HG03175 (cell line): ENCODE measurements at regions not wholly inside any gene's neighbourhood (a gene's known extent, or its start where the extent isn't known, plus 50 kb on each side); places are given as distances from the start of the nearest gene placed in this dataset.
"Not testable (repeated sequence)": the region's sequence is repeated elsewhere in the genome, so short reads cannot be mapped to it uniquely, and the experiment has no call there.

Experiments
- ATAC-seq: cut with Tn5 transposase; IDR thresholded peaks from one replicate; pipeline ENCODE4 v1.9.1; 2021; ENCODE audit warnings: mild to moderate bottlenecking, moderate library complexity; ENCODE audit not compliant: unreplicated experiment

DNA sequence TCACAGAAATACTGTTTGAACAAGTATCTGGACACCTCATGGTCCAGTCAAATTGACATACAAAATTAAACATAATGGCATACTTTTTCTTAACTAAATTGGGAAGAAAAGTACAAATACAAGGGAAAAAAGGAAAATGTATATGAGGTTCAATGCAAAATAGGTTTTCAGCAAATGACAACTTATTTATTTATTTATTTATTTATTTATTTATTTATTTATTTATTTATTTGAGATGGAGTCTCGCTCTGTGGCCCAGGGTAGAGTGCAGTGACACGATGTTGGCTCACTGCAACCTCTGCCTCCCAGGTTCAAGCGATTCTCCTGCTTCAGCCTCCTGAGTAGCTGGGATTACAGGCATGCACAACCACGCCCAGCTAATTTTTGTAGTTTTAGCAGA is 424.9 kb upstream of the AKR1E2 start:
- not testable (repeated sequence) for ATAC-seq

DNA sequence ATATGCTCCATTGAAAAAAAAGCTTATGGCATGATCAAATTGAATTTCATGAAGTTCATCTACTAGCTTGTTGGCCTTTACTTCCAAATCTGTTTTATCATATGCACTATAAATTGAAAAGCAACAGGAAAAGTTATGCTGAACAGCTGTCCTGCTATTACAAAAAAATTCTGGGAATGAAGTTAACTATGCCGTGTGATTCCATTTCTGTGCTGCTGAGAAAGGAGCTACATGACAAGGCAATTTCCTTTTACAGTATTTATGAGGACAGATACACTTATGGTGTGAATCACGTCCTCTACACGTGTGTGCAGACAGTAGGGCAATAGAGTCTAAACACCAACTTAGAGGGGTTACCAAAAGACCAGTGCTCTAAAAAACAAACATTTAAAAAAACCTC is 426.5 kb upstream of the AKR1E2 start:
- ATAC-seq: no peak

DNA sequence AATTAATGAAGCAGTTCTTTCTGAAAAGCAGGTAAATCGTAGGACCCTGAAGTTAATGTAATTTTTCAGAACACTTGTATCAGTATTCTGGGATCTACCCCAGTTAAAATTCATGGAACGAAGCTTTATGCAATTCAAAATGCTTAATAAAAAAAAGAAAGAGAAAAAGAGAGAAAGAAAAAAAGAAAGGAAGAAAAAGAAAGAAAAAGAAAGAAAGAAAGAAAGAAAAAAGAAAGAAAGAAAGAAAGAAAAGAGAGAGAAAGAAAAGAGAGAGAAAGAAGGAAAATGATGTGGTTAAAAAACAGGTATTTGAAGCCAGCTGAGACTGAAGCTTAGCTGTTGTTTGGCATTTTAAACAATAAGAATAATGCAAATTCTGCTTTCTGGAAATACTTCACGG is 427.4 kb upstream of the AKR1E2 start:
- no peak for ATAC-seq

DNA sequence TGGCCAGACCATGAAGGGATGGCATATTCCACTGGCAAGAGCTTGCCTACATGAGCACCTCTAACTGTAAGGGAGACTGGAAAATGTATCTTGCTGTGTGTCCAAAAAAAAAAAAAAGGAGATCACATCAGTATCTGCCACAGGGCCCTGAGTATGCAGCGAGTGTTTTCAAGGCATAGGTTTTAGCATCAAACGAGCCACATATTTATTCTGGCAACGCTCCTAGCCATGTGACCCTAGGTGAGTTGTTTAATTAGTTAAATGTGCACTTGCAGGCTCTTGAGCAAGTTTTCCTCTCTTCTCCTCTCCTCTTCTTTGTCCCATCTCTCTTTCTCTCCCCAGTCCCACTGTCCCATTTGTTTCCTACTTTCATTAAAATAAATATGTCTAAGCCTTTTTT is 428.7 kb upstream of the AKR1E2 start:
- no peak for ATAC-seq

DNA sequence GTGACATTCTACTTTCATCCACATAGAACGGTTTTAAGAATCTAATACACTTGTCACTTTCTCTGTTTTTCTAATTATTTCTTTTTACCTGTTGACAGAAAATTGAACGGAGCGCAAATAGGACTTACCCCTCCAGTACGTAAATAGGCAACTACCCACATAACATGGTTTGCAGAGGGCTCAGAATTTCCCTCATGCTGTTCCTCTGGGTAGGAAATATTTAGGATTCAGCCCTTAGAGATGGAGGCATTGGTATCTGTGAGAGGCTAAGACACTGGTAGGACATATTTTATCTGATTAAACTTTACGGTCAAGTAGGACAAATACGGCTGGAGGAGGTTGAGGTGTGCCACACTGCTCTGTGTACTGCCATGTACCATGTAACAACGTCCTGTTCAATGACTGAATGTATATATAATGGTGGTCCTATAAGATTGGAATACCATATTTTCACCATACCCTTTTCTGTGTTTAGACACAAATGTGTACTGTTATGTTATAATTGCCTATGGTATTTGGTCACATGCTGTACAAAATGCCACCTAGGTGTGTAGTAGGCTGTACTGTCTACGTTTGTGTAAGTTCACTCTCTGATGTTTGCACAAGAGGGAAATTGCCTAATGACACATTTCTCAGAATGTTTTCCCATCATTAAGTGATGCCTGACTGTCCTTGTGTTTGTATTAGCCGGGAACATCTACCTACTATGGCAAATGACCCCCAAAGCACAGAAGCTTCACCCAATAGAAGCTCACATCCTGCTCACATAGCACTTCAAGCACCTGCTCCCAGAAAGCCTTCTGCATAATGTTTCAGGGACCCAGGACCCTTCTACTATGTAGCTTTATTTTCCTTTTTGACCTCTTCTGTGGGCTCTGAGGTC is 429.4 kb upstream of the AKR1E2 start:
- ATAC-seq: no peak

DNA sequence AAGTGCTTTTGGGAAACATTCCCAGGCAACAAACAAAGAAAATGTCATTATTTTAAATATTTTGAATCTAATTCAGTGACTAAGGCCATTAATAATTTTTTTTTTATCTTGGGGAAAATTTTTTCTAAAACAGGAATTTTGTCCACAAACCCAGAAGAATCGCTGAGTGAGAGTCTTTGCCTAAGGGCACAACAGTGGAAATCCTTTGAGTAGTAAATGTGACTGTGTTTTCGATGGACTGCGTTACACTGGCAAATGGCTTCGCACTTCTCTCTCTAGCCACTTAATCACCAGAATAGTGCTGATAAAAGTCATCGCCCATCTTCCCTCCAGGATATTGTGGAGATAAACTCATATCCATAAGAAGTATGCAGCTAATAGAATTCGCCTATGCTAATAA is 430.3 kb upstream of the AKR1E2 start:
- no peak for ATAC-seq

DNA sequence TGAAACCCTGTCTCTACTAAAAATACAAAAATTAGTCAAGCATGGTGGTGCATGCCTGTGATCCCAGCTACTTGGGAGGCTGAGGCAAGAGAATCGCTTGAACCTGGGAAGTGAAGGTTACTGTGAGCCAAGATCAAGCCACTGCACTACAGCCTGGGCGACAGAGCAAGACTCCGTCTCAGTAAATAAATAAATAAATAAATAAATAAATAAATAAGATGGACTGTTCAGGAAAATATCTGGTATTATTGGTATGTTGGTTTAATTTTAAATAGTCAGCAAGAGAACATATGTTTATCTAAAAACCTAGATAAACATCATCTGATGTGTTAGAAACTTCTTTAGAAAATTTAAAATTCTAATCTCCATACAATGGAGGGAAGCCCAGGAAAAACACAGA is 431.6 kb upstream of the AKR1E2 start:
- ATAC-seq: not testable (repeated sequence)

DNA sequence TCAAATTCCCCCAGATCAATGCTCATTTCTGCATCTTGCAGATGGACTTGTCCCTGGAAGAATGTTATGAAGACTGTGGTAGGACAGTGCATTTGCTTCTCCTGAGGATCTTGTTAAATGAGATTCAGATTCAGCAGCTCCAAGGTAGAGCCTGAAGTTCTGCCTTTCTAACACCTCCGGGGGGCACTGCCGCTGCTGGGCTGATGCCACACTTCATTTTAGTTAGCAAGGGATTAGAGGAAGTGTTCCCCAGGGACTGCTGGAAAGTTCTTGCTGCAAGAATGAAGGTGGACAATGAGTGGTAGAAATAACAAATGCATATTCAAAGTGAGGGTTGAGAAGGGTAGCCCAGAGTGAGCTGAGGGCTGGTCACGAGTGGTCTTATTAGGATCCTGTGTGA is 434.3 kb upstream of the AKR1E2 start:
- no peak for ATAC-seq

DNA sequence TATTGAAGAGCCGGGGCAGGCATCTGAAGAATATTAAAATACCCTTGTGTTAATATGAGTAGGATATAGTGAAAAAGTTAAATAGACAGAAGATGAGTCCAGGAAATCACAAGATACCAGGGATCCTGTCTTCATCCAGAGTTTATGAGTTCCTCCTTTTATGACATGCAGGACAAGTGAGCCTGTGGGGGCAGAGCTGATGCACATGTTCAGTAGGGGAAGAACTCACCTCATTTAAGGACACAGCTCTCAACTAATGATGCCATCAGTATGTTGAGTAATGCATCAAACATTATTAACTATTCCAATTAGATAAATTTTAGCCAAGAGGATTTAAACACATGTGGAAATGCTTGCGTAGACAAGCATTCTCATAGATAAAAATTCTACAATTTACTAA is 435.8 kb upstream of the AKR1E2 start:
- no peak for ATAC-seq

DNA sequence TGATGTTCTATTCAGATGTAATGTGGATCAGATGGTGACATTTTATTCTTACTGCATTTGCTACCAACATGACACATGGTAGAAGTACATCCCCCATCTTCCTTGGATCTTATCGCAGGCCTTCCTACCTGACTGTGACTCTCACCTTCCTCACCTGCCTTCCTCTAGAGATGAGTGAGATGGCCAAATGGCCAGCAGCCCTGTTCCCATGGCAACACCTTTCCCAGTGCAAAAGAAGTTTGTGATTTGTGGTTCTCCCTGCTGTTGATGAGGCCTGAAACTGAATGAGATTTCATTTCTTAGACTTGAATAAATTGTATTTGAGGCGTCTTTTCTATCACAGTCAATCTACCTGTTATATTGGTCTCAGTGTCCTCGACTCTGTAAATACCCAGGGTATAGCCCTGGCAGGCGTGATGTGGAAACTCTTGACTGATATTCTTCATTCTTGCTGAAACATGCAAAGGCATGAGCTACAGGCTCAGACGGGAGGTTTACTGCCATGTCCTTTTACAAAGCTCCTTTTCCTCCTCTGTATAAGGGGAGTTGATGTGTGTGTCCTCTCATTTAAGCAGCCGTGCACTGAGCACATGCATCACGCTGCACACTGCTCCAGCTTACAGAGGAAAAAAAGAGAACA is 440.7 kb upstream of the AKR1E2 start:
- ATAC-seq: no peak

DNA sequence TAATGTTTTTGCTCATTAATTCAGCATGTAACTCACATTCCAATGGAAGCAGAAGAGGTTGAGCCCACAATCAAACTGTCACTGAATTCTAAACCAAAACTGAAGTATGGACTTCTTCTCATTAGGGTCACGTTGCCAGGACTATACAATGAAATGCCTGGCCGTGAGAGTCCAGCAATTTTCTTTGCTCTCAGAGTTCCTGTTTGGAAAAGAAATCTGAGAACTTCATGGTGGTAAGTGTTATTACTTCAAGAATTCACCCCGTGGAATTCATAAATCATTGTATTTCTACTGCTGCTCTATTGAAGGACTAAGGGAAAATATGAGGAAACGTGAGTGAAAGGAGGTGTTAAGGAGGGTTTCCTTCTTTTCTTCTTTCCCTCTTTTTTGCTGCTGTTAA is 441.8 kb upstream of the AKR1E2 start:
- no peak for ATAC-seq

DNA sequence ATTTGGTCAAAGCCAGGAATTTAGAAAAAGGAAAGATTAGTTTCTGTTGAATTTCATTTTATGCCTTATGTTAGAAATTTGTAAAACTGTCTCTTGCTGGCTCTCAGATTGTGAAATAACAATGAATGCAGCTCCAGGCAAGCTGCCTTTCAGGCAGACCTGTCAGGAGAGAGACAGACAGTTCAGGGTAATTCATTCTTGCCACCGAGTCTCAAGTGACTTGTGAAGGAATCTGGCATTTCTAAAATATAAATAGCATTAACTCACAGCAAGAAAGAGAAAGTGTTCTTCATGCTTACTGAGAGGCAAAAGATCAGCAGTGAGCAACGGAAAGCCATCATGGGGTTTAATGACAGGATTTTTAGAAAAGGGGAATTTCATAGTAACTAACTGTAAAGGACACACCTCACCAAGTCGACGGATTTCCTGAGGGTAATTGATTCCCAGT is 442.3 kb upstream of the AKR1E2 start:
- no peak for ATAC-seq

DNA sequence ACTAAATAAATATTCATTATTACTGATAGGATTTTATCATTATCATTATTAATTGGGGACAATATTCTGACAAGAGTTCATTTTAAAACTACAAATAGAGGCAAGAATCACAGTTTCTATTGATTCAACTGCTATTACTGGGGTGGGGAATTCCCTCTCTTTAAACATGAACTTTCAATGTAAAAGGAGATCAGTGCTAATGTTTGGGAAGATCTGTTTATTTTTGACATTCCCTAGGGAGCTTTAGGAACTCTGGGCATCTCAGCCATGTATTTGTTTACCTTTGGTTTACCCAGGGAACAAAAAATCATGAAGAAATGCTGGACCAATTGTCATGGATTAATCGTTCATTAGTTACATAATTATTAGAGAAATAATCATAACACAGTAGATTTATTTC is 443.2 kb upstream of the AKR1E2 start:
- ATAC-seq: no peak

DNA sequence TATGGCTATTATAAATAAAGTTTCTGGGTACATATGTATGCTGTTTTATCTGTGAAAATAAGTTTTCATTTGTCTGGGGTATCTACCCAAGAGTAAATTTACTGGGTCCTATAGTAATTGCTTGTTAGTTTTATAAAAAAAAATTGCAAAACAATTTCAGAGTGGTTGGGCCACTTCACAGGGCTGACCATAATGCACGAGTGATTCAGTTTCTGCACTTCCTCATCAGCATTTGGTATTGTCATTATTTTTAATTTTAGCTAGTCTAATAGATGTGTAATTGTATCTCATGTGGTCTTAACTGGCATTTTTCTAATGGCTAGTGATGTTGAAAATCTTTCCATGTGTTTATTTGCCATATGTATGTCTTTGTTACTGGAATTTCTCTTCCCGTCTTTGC is 452.4 kb upstream of the AKR1E2 start:
- ATAC-seq: no peak

DNA sequence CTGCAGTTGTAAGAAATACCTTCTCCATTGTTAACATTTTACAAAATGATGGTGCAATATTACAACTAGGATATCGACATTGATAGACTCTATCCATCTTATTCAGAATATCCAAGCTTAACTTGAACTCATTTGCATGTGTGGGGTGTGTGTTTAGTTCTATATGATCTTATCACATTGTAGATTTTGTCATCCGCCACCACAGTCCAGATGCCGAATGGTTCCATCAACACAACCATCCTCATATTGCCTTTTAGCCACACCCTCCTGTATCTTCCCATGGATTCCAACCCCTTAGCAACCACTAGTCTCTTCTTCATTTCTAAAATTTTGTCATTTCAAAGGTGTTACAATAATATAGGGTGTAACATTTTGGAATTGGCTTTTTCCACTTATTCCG is 452.9 kb upstream of the AKR1E2 start:
- ATAC-seq: no peak

DNA sequence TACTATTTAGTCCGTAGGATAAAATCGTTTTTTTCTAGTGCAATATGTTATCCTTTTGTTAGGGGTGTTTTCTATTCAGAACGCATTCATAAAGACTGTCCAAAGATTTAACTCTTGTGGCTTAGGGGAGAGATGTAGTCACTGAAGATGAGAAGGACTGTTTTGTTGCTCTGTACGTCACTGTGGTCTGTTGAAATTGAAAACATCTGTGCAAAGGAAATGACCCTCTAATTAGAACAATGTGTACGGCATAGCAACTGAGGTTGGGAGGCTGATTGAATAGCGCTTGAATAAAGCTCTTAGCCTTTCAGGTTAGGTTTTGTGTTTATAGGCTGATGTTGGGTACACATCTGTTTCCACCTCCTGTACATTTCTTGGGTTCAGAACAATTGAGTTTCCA is 453.4 kb upstream of the AKR1E2 start:
- no peak for ATAC-seq

DNA sequence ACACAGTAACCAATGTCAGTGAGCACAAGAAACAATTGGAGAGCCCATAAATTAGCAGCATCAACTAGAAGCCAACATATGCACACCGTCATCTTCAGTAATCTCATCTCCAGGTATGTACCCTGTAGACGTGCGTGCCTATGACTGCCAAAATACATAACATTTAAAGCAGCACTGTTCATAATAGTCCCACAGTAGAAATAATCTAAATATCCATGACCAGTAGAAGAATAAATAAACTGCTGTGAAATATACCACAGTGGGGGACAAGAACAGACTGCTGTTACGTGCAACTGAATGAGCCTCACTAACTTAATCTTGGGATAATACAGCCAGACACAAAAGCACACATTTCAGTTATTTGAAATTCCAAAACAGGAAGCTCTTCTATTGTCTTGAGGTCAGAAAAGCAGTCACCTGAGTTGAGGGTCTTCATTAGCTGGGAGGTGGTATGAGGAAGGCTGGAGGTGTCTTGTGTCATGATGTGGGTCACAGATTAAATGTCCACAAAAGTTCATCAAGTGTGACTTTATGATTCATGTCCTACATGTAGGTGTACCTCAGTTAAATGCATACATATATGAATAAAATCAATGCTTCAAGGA is 454.2 kb upstream of the AKR1E2 start:
- no peak for ATAC-seq

DNA sequence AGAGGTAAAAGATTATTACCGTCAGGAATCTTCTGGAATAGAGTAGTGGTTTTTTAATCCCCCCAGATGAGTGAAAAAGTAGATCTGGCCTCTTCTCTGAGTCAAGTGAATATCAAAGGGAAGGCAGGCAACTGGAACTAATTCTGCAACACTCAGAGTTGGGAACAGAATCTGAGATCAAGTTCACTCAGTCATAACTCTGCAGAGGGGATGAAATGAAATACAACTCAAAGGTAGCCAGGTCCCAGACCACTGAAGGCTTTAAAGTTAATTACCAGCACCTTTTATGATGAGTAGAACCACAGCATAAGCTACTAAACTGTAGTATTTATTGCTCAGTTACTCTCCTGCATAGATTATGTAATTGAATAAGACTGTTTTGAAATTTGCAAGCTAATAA is 455.6 kb upstream of the AKR1E2 start:
- ATAC-seq: no peak

DNA sequence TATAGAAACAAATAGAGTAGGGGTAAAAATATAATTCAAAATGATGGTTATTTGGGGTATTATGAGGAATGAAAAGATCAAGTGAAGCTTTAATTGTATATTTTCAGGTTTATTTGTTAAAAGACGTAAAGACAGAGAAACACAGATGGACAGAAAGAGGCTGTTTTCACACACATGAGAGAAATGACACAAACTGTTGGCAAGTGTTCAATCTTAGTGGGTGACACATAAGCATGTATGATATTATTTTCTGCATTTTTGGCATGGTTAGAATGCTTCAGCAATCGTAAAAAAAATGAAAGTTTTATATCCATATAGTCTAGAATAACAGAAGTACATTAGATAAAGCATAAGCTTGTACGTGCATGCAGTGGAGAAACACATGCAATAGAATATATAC is 464.4 kb upstream of the AKR1E2 start:
- no peak for ATAC-seq

DNA sequence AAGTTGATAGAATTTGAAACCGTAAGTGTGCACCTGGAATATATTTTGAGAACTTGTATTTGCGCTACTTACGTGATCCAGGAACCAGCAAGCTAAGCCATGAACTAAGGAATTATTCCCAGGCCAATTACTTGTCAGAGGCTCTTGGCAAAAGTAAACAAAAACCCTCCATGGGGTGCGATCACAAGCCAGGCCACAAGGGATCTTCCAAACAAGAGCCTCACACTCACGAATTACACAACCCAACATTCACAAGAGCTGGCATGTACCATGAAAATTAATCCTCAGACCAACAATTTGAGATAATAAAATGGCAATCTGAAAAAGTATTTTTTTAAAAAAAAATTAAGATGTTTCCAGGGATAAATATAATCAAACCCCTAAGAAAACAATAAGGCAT is 467.0 kb upstream of the AKR1E2 start:
- ATAC-seq: no peak

DNA sequence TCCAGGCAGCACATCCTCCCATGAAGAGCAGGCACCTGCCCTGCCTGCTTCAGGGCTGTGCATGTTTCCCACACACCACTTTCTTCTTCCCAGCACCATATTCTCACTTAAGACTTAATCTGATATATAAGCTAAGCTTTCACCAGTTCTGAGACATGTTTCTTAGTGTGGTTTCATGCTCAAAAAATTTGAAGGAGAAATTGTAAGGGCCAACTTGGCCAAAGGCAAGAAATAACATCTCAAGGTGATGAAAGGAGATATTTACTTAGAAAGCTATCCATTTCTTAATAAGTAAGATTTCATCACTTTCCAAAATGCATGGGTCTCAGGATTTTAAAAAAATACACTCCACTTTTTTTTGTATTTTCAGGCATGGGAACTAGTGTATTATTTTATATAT is 468.1 kb upstream of the AKR1E2 start:
- no peak for ATAC-seq

DNA sequence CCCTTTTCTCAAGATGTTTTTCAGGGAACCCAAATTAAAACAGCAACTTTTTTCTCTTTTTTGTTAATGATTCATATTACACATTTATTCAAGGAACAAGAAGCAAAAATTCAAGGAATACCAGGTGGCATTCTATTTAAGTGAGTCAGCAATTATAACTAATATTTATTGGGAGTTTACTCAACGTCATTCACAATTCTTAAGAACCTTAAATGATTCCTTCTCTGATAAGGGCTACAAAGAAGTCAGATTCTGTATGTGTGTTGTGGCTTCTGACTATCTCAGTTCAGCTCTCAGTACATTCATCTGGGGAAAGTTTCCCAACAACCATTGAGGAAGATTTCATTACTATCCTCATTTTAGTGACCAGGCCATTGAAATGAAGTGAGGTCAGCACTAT is 470.7 kb upstream of the AKR1E2 start:
- ATAC-seq: no peak
